ENCODE measurements at regions not wholly inside any gene's neighbourhood (a gene's known extent, or its start where the extent isn't known, plus 50 kb on each side); places are given as distances from the start of the nearest gene placed in this dataset.

GRCh38 chr11:110972106-110972505 is 259.9 kb upstream of the ARHGAP20 start:
- TF ChIP-seq ZBTB7A (IDR thresholded peaks at IDR 0.05; ENCODE audit: low read depth) (no peak), REST (IDR thresholded peaks at IDR 0.05; ENCODE audit: low read depth) (no peak), EGR1 (IDR thresholded peaks at IDR 0.05) (no peak), FOXM1 (IDR thresholded peaks at IDR 0.05; ENCODE audit: borderline replicate concordance, low read depth) (no peak), NFIC (IDR thresholded peaks at IDR 0.05) (no peak)

GRCh38 chr11:110971140-110971539 is 258.9 kb upstream of the ARHGAP20 start:
- TF ChIP-seq EP300 (IDR thresholded peaks at IDR 0.05; ENCODE audit: borderline replicate concordance) (no peak), MAX (IDR thresholded peaks at IDR 0.05) (no peak), ZBTB7A (IDR thresholded peaks at IDR 0.05; ENCODE audit: low read depth) (no peak), TEAD4 (IDR thresholded peaks at IDR 0.05) (no peak), YY1 (IDR thresholded peaks at IDR 0.05; ENCODE audit: low read depth) (no peak), TAF1 (IDR thresholded peaks at IDR 0.05; ENCODE audit: low read depth) (no peak), FOXM1 (IDR thresholded peaks at IDR 0.05; ENCODE audit: borderline replicate concordance, low read depth) (no peak), CEBPB (IDR thresholded peaks at IDR 0.05) (no peak), TCF12 (IDR thresholded peaks at IDR 0.05; ENCODE audit: low read depth) (no peak), NFIC (IDR thresholded peaks at IDR 0.05) (no peak), RAD21 (IDR thresholded peaks at IDR 0.05; ENCODE audit: low read depth) (no peak), REST (IDR thresholded peaks at IDR 0.05; ENCODE audit: low read depth) (no peak), USF1 (IDR thresholded peaks at IDR 0.05) (no peak), CREB1 (IDR thresholded peaks at IDR 0.05; ENCODE audit: low read depth) (no peak), EGR1 (IDR thresholded peaks at IDR 0.05) (no peak)

GRCh38 chr11:110968348-110969062 is 256.3 kb upstream of the ARHGAP20 start:
- TF ChIP-seq EP300 (IDR thresholded peaks at IDR 0.05; ENCODE audit: borderline replicate concordance) (no peak), CEBPB (IDR thresholded peaks at IDR 0.05) (no peak), MAX (IDR thresholded peaks at IDR 0.05) (no peak), NFIC (IDR thresholded peaks at IDR 0.05) (no peak), YY1 (IDR thresholded peaks at IDR 0.05; ENCODE audit: low read depth) (no peak)

- TF ChIP-seq CREB1 (IDR thresholded peaks at IDR 0.05; ENCODE audit: low read depth) (no peak), YY1 (IDR thresholded peaks at IDR 0.05; ENCODE audit: low read depth) (no peak), ZBTB7A (IDR thresholded peaks at IDR 0.05; ENCODE audit: low read depth) (no peak), TCF12 (IDR thresholded peaks at IDR 0.05; ENCODE audit: low read depth) (no peak), EGR1 (IDR thresholded peaks at IDR 0.05) (no peak), CEBPB (IDR thresholded peaks at IDR 0.05) (no peak), USF1 (IDR thresholded peaks at IDR 0.05) (no peak), FOXM1 (IDR thresholded peaks at IDR 0.05; ENCODE audit: borderline replicate concordance, low read depth) (no peak), RAD21 (IDR thresholded peaks at IDR 0.05; ENCODE audit: low read depth) (no peak), MAX (IDR thresholded peaks at IDR 0.05) (no peak), REST (IDR thresholded peaks at IDR 0.05; ENCODE audit: low read depth) (no peak), NFIC (IDR thresholded peaks at IDR 0.05) (no peak), TEAD4 (IDR thresholded peaks at IDR 0.05) (no peak)
These were observed 253.9 kb upstream of the ARHGAP20 start for GRCh38 chr11:110966131-110966530.

Measured in Ishikawa (cell line).